A673 (cell line): ENCODE measurements at regions not wholly inside any gene's neighbourhood (a gene's known extent, or its start where the extent isn't known, plus 50 kb on each side); places are given as distances from the start of the nearest gene placed in this dataset.

ENCODE experiments used
- EZH2 ChIP-seq: fragments of 200-600 bp; sonication (generic); IDR thresholded peaks from 2 replicates; pipeline ENCODE4 v1.6.1; 2017; ENCODE audit warnings: borderline replicate concordance, low read depth, mild to moderate bottlenecking, mixed read lengths, antibody characterized with exemption, low read length; ENCODE audit not compliant: poor library complexity, severe bottlenecking
- TF ChIP-seq, protein P1 (sequence below): fragments of 300-800, 200-600 bp; sonication (generic); conservative IDR thresholded peaks from 2 replicates; pipeline ENCODE4 v1.5.1; 2017; ENCODE audit warnings: low read depth, mild to moderate bottlenecking, antibody characterized with exemption, low read length, moderate library complexity, mixed read lengths

DNA sequence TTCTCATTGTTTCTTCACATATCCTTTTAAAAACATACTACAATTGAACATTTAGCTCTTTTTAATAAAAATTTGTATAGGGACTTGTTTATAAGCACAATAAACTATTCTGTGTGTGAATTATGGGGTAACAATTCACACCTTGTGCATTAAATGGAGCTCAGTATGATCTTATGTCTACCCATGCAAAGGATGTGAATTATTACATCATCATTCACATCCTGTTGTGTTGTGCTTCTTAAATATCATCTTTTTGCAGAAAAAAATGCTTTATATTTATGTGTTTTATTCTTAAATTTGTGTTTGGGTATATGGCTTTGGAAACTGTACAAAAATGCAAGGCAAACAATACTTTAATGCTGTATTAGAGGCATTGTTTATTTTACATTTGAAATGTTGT lies 96.7 kb upstream of the PABPC4L start:
- TF ChIP-seq, protein P1, sequence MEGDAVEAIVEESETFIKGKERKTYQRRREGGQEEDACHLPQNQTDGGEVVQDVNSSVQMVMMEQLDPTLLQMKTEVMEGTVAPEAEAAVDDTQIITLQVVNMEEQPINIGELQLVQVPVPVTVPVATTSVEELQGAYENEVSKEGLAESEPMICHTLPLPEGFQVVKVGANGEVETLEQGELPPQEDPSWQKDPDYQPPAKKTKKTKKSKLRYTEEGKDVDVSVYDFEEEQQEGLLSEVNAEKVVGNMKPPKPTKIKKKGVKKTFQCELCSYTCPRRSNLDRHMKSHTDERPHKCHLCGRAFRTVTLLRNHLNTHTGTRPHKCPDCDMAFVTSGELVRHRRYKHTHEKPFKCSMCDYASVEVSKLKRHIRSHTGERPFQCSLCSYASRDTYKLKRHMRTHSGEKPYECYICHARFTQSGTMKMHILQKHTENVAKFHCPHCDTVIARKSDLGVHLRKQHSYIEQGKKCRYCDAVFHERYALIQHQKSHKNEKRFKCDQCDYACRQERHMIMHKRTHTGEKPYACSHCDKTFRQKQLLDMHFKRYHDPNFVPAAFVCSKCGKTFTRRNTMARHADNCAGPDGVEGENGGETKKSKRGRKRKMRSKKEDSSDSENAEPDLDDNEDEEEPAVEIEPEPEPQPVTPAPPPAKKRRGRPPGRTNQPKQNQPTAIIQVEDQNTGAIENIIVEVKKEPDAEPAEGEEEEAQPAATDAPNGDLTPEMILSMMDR = no peak
- no peak for TF ChIP-seq EZH2
